ENCODE measurements at regions not wholly inside any gene's neighbourhood (a gene's known extent, or its start where the extent isn't known, plus 50 kb on each side); places are given as distances from the start of the nearest gene placed in this dataset.
"Not testable (repeated sequence)": the region's sequence is repeated elsewhere in the genome, so short reads cannot be mapped to it uniquely, and the experiment has no call there.

GRCh38 chr2:13950761-13951160 is 681.8 kb upstream of the LRATD1 start:
- in situ Hi-C loops (cut with MboI; ENCODE audit: low sequenced_read_pairs) = no loop called here

GRCh38 chr2:13968811-13969210 is 663.7 kb upstream of the LRATD1 start:
- in situ Hi-C loops (cut with MboI; ENCODE audit: low sequenced_read_pairs) = no loop called here

DNA sequence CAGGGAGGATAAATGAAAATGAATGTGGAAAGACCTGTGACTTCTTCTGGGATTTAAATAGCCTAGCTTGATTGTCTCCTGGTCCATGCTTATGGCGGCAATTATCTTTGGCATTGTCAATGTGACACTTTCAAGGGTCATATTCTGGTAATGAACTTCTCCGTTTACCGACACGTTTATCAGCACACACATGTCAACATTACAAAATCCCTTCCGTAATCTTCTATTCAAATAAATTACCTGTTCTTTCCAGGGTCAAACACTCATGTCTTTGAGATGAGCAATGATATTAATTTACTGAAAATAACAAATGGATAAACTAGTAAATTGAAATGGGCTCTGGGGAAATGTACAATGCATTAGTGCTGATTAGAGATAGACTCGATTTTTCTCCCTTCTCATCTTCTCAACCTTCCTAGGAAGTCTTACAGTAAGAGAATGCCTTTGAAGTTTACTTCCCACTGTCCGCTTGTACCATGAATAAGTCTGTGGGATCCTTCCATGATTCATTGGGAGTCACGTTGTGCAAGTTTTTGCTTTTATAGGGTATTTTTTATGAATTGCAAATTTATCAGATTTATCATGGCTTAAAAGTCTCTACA is 646.3 kb upstream of the LRATD1 start:
- in situ Hi-C loops (cut with MboI; ENCODE audit: low sequenced_read_pairs) = no loop called here

GRCh38 chr2:13996527-13996926 is 636.0 kb upstream of the LRATD1 start:
- in situ Hi-C loops (cut with MboI; ENCODE audit: low sequenced_read_pairs) = no loop called here

DNA sequence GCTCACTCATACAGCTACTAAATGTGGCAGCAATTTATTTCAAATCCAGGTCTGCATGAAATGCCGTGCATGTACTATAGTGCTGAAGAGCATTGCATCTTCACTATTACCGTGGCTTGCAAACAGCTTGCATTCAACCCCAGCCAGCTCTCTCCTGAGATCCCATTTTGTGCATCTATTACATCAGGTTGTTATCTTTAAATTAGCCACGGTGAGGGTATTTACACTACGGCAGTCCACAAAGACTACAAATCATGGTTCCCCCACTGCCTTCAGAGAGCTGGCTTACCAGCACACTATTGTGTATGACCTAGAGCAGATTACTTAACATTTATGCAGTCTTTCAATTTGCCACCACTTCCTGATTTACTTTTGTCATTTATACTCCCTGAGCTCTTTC is 621.3 kb upstream of the LRATD1 start:
- in situ Hi-C loops (cut with MboI; ENCODE audit: low sequenced_read_pairs) = no loop called here

GRCh38 chr2:14015113-14015630 is 617.3 kb upstream of the LRATD1 start:
- in situ Hi-C loops (cut with MboI; ENCODE audit: low sequenced_read_pairs) = no loop called here

DNA sequence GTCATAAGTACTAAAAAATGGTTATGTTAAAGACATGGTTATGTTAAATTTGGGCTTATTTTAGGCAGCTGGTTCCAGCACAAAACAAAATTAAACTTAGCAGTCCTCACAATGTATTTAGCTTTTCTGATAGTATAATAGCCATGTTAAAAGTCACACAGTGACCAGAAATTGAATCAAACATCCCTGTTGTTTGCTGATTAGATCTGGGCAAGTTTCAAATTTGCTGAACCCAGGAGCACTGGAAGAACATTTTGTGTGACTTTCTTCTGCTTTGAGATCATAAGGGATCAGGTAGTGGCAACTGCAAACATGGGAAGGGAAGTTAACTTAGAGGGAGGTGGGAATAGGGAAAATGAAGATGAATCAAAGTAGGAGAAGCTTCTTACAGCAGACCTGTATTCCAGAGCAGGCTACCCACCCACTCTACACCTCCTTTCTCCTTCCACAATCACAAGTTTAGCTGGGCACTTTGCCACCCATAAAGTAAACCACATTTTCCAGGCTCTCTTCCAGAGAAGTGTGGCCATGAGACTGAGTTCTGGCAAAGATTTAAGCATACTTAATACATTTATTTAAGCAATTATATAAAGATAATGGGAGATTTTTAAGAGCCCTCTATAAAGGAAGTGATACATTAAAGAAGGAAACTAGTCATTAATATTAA is 616.1 kb upstream of the LRATD1 start:
- in situ Hi-C loops (cut with MboI; ENCODE audit: low sequenced_read_pairs) = no loop called here

DNA sequence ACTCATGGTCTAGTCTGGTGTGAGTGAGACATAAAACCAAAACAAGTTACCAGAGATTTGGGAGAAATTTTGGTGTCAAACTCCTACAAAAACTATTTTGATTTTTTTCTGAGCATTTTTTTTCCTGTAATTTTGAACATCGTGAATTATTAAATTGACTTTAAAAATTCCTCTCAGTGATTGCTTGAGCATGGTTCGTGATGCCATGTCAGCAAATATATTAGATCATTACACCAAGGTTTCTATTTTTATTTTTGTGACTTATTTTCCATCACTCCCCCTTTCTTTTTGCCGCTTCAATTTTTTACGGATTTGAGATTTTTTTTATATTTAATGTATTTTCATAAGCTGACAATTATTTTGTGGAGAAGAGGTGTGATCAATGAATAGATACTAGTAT is 613.9 kb upstream of the LRATD1 start:
- in situ Hi-C loops (cut with MboI; ENCODE audit: low sequenced_read_pairs) = no loop called here

DNA sequence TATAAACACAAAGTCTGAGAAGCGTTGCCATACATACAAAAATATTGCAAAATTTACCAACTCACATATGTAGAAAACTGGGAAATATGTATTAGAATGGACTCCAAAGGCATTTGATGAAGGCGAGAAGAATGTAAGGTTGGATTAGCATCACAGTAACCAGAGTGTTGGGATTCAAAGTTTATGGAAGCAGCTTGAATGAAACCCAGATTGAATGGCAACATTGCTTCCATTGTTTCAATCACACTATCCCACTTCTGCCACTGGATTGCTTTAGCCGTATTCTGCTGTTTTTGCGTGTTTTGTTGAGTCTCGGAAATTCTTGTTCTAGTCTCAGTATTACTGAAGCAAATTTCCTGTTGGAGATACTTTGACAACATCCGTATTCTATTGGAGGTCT is 609.0 kb upstream of the LRATD1 start:
- in situ Hi-C loops (cut with MboI; ENCODE audit: low sequenced_read_pairs) = no loop called here

DNA sequence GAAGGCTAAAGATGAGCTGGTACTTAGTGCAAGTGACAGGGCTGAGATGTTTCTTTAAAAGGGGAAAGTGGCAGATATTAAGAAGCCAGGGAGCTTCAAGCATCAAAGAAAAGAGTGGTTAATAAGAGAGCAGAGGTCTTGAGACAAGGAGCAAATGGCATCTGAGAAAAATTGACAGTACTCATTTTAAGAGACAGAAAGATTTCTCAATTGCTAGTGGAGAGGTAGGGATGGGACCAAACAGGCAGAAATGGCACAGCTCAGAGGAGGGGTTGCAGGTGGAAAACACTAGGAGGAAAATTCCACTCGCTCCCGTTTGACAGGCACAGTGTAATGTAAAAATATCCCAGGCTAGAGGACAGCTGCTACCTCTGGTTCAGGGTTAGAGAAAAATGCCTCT is 593.4 kb upstream of the LRATD1 start:
- in situ Hi-C loops (cut with MboI; ENCODE audit: low sequenced_read_pairs) = no loop called here

DNA sequence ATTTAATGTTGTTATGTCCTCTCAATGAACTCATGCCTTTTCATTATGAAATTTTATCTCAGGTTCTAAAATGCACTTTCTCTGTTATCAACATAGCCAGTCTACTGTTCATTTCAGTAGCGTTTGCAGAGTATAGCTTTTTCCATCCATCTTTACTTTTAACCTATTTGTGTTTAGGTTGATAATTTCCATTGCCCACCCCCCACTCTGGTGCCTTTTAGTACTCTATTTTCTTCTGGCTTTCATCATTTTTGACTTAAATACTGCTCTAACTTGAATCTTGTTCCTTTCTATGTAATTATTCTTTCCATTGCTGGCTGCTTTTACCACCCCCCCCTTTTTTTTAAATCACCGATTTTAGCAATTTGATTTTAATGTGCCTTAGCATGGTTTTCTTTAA is 585.0 kb upstream of the LRATD1 start:
- in situ Hi-C loops (cut with MboI; ENCODE audit: low sequenced_read_pairs) = no loop called here

DNA sequence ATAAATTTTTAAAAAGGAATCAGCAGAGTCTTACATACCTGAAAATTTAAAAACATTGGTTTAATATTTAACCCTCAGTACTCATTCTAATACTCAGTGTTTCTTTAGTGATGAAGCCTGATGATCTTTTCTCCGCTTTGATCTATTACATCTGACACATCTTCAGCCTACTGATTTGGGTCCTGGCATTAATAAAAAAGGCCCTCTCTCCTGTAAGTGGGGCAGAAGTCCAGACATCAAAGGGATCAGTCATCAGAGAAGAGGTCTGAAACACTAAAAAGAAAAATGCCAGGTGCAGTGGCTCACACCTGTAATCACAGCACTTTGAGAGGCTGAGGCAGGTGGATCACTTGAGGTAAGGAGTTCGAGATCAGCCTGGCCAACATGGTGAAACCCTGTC is 581.1 kb upstream of the LRATD1 start:
- in situ Hi-C loops (cut with MboI; ENCODE audit: low sequenced_read_pairs) = no loop called here

GRCh38 chr2:14053105-14053504 is 579.4 kb upstream of the LRATD1 start:
- in situ Hi-C loops (cut with MboI; ENCODE audit: low sequenced_read_pairs) = no loop called here

- in situ Hi-C loops (cut with MboI; ENCODE audit: low sequenced_read_pairs) = no loop called here
Observed at GRCh38 chr2:14064346-14064745, 568.2 kb upstream of the LRATD1 start.

DNA sequence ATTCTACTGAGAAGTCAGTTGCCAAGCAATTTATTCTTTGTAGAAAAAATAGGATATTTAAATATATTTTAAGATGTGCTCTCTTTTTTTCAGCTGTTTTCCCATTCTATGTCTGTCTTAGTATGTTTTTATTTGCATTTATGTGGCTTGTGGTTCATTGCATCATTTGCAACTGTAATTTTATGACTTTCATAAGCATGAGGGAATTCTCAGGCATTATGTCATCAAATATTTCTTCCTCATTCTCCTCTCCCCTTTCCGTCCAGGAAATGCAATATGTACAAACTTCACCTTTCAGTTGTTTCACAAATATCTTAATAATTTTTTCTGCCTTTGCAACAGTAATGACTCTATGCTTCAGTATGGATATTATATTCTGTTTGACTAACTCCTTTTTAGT is 560.2 kb upstream of the LRATD1 start:
- in situ Hi-C loops (cut with MboI; ENCODE audit: low sequenced_read_pairs) = no loop called here

- in situ Hi-C loops (cut with MboI; ENCODE audit: low sequenced_read_pairs) = no loop called here
Observed at GRCh38 chr2:14074691-14075090, 557.8 kb upstream of the LRATD1 start.

- in situ Hi-C loops (cut with MboI; ENCODE audit: low sequenced_read_pairs) = no loop called here
Observed at GRCh38 chr2:14079576-14079975, 552.9 kb upstream of the LRATD1 start.

DNA sequence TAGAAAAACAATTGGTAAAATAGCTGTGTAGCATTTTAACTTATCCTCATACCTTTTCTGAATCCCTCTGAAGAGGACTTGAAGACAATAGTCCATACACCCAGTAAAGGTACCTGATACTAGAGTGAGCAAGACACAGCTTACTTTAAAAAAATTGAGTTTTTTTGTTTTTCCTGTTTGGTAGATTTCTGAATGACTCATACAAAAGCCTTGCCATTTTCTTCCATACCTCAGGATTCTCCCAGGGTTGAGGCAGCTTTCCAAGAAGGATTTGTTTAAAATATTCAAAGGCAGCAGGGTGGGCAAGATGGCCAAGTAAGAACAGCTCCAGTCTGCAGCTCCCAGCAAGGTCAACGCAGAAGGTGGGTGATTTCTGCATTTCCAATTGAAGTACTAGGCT is 551.0 kb upstream of the LRATD1 start:
- in situ Hi-C loops (cut with MboI; ENCODE audit: low sequenced_read_pairs) = no loop called here

DNA sequence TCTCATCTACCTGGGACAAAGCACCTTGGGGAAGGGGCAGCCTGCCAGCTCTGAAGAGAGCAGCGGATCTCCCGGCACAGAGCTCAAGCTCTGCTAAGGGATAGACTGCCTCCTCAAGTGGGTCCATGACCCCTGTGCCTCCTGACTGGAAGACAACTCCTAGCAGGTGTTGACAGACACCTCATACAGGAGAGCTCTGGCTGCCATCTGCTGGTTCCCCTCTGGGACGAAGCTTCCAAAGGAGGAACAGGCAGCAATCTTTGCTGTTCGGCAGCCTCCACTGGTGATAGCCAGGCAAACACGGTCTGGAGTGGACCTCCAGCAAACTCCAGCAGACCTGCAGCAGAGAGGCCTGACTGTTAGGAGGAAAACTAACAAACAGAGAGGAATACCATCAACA is 549.9 kb upstream of the LRATD1 start:
- in situ Hi-C loops (cut with MboI; ENCODE audit: low sequenced_read_pairs) = no loop called here

GRCh38 chr2:14094592-14094991 is 537.9 kb upstream of the LRATD1 start:
- in situ Hi-C loops (cut with MboI; ENCODE audit: low sequenced_read_pairs) = no loop called here

GRCh38 chr2:14099101-14099500 is 533.4 kb upstream of the LRATD1 start:
- in situ Hi-C loops (cut with MboI; ENCODE audit: low sequenced_read_pairs) = not testable (repeated sequence)

DNA sequence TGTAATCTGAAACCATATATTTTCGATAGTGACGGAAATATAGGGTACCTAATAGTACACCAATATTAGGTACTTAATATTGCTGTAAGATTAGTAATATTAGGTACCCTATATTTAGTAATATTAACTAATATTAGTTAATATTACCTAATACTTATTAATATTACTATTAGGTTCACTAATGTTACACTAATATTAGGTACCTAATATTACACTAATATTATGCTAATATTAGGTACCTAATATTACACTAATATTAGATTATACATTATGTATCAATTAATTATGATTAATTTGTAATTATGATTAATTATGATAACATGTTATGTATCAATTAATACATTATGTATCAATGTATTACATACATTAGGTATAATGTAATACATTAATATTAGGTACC is 518.2 kb upstream of the LRATD1 start:
- in situ Hi-C loops (cut with MboI; ENCODE audit: low sequenced_read_pairs) = no loop called here

DNA sequence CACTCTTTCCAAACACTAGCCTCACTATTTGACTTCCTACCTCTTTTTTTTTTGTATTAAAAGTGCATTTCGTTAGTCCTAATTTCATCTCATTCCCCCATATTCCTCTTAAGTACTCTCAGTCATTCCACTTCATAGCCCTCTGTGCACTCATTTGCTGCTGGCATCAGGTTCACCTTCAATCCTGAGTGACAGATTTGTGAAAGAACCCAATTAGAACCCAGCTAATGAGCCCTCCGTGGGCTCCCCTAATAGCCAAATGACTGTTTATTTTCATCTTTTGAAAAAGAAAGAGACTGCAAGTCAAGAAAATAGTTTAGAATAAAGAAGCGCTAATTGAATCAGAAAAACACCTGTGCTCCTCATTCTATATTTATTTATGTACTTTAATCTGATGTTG is 512.1 kb upstream of the LRATD1 start:
- in situ Hi-C loops (cut with MboI; ENCODE audit: low sequenced_read_pairs) = no loop called here

Measured in HL-60/S4 treated with retinoic acid at 250 ng/mL for 4 days and 3 days (cell line).